ENCODE measurements at regions not wholly inside any gene's neighbourhood (a gene's known extent, or its start where the extent isn't known, plus 50 kb on each side); places are given as distances from the start of the nearest gene placed in this dataset.
A peak's percentile ranks its signal among the peaks of the same experiment; 100 is the strongest.

- Mint-ChIP-seq H3K4me3 (no peak overlapping the region), H3K27me3 (no peaks in the 10 kb centered on the region), H3K36me3 (no peaks in the 10 kb centered on the region), H3K9me3 (ENCODE audit: low read depth) (no peaks in the 10 kb centered on the region), H3K4me1 (no peaks in the 10 kb centered on the region), H3K27ac (no peak overlapping the region)
- ATAC-seq, result no peak
- no peak for DNase-seq
- CTCF ChIA-PET, result no interaction called here
Measured at GRCh38 chr7:155881471-155882350, 69.4 kb upstream of the SHH start.

GRCh38 chr7:155880721-155881120, 68.5 kb upstream of the SHH start:
- Mint-ChIP-seq H3K36me3 (no peaks in the 10 kb centered on the region), H3K9me3 (ENCODE audit: low read depth) (no peaks in the 10 kb centered on the region), H3K27me3 (no peaks in the 10 kb centered on the region), H3K4me1 (no peaks in the 10 kb centered on the region), H3K4me3 (no peak overlapping the region), H3K27ac (no peak overlapping the region)
- DNase-seq, result no peak
- CTCF ChIA-PET, result no interaction called here
- no peak for ATAC-seq

GRCh38 chr7:155879592-155879991, 67.3 kb upstream of the SHH start:
- H3K36me3 Mint-ChIP-seq, result no peaks in the 10 kb centered on the region
- no peak for ATAC-seq

GRCh38 chr7:155878674-155879073, 66.4 kb upstream of the SHH start:
- CTCF ChIA-PET, result no interaction called here
- Mint-ChIP-seq H3K4me1 (no peaks in the 10 kb centered on the region), H3K36me3 (no peaks in the 10 kb centered on the region), H3K27ac (no peak overlapping the region), H3K27me3 (peaks cover 3% of the 10 kb centered on the region), H3K9me3 (ENCODE audit: low read depth) (no peaks in the 10 kb centered on the region), H3K4me3 (no peak overlapping the region)
- ATAC-seq, result no peak
- peak; percentile 21 for DNase-seq

More at GRCh38 chr7:155879592-155879991, 67.3 kb upstream of the SHH start:
- no peak overlapping the region for H3K4me3 Mint-ChIP-seq
- H3K4me1 Mint-ChIP-seq, result no peaks in the 10 kb centered on the region
- H3K9me3 Mint-ChIP-seq (ENCODE audit: low read depth), result no peaks in the 10 kb centered on the region
- DNase-seq, result peak; percentile 2
- H3K27ac Mint-ChIP-seq, result no peak overlapping the region
- CTCF ChIA-PET, result no interaction called here
- no peaks in the 10 kb centered on the region for H3K27me3 Mint-ChIP-seq

- no peaks in the 10 kb centered on the region for H3K4me1 Mint-ChIP-seq
Measured at GRCh38 chr7:155878250-155878649, 66.0 kb upstream of the SHH start.

GRCh38 chr7:155877167-155877566, 64.9 kb upstream of the SHH start:
- Mint-ChIP-seq H3K9me3 (ENCODE audit: low read depth) (no peaks in the 10 kb centered on the region), H3K4me3 (no peak overlapping the region), H3K4me1 (no peaks in the 10 kb centered on the region), H3K27me3 (peaks cover 3% of the 10 kb centered on the region), H3K27ac (no peak overlapping the region), H3K36me3 (no peaks in the 10 kb centered on the region)
- CTCF ChIA-PET, result no interaction called here
- no peak for DNase-seq
- no peak for ATAC-seq

More at GRCh38 chr7:155878250-155878649, 66.0 kb upstream of the SHH start:
- CTCF ChIA-PET, result no interaction called here
- no peak overlapping the region for H3K4me3 Mint-ChIP-seq
- DNase-seq, result peak; percentile 26
- H3K27ac Mint-ChIP-seq, result no peak overlapping the region
- ATAC-seq, result no peak
- H3K36me3 Mint-ChIP-seq, result no peaks in the 10 kb centered on the region
- H3K27me3 Mint-ChIP-seq, result peaks cover 3% of the 10 kb centered on the region
- H3K9me3 Mint-ChIP-seq (ENCODE audit: low read depth), result no peaks in the 10 kb centered on the region

GRCh38 chr7:155874411-155874810, 62.1 kb upstream of the SHH start:
- peaks cover 3% of the 10 kb centered on the region for H3K27me3 Mint-ChIP-seq
- H3K4me1 Mint-ChIP-seq, result no peaks in the 10 kb centered on the region
- H3K27ac Mint-ChIP-seq, result no peak overlapping the region
- no peaks in the 10 kb centered on the region for H3K36me3 Mint-ChIP-seq
- DNase-seq (peak; percentile 11), ATAC-seq (no peak)
- CTCF ChIA-PET, result no interaction called here
- no peak overlapping the region for H3K4me3 Mint-ChIP-seq
- H3K9me3 Mint-ChIP-seq (ENCODE audit: low read depth), result no peaks in the 10 kb centered on the region

GRCh38 chr7:155874010-155874409, 61.7 kb upstream of the SHH start:
- ATAC-seq (no peak), DNase-seq (peak; percentile 3)
- no peaks in the 10 kb centered on the region for H3K4me1 Mint-ChIP-seq
- no peaks in the 10 kb centered on the region for H3K36me3 Mint-ChIP-seq
- CTCF ChIA-PET, result no interaction called here
- H3K27me3 Mint-ChIP-seq, result peaks cover 3% of the 10 kb centered on the region
- no peak overlapping the region for H3K27ac Mint-ChIP-seq
- H3K9me3 Mint-ChIP-seq (ENCODE audit: low read depth), result no peaks in the 10 kb centered on the region
- H3K4me3 Mint-ChIP-seq, result no peak overlapping the region

GRCh38 chr7:155872678-155873369, 60.6 kb upstream of the SHH start:
- DNase-seq, result peak; percentile 31
- no peak overlapping the region for H3K27ac Mint-ChIP-seq
- CTCF ChIA-PET, result no interaction called here
- H3K4me3 Mint-ChIP-seq, result no peak overlapping the region
- no peaks in the 10 kb centered on the region for H3K4me1 Mint-ChIP-seq
- no peaks in the 10 kb centered on the region for H3K9me3 Mint-ChIP-seq (ENCODE audit: low read depth)
- H3K27me3 Mint-ChIP-seq, result peaks cover 3% of the 10 kb centered on the region
- no peak for ATAC-seq
- no peaks in the 10 kb centered on the region for H3K36me3 Mint-ChIP-seq

- ATAC-seq (no peak), DNase-seq (peak; percentile 8)
- CTCF ChIA-PET, result no interaction called here
- Mint-ChIP-seq H3K27me3 (peaks cover 3% of the 10 kb centered on the region), H3K4me3 (no peak overlapping the region), H3K4me1 (no peaks in the 10 kb centered on the region), H3K36me3 (no peaks in the 10 kb centered on the region), H3K9me3 (ENCODE audit: low read depth) (no peaks in the 10 kb centered on the region), H3K27ac (no peak overlapping the region)
Measured at GRCh38 chr7:155871211-155871610, 58.9 kb upstream of the SHH start.

GRCh38 chr7:155870334-155871180, 58.3 kb upstream of the SHH start:
- CTCF ChIA-PET, result no interaction called here
- H3K9me3 Mint-ChIP-seq (ENCODE audit: low read depth), result no peaks in the 10 kb centered on the region
- H3K4me3 Mint-ChIP-seq, result no peak overlapping the region
- no peaks in the 10 kb centered on the region for H3K4me1 Mint-ChIP-seq
- DNase-seq, result peak; percentile 22
- ATAC-seq, result no peak
- H3K27ac Mint-ChIP-seq, result no peak overlapping the region
- no peaks in the 10 kb centered on the region for H3K36me3 Mint-ChIP-seq
- peaks cover 3% of the 10 kb centered on the region for H3K27me3 Mint-ChIP-seq

GRCh38 chr7:155869784-155870076, 57.5 kb upstream of the SHH start:
- no peaks in the 10 kb centered on the region for H3K36me3 Mint-ChIP-seq
- H3K4me3 Mint-ChIP-seq, result no peak overlapping the region
- H3K9me3 Mint-ChIP-seq (ENCODE audit: low read depth), result no peaks in the 10 kb centered on the region
- CTCF ChIA-PET, result no interaction called here
- ATAC-seq (no peak), DNase-seq (no peak)
- peaks cover 3% of the 10 kb centered on the region for H3K27me3 Mint-ChIP-seq
- no peak overlapping the region for H3K27ac Mint-ChIP-seq
- no peaks in the 10 kb centered on the region for H3K4me1 Mint-ChIP-seq

- no peak overlapping the region for H3K4me3 Mint-ChIP-seq
- no peaks in the 10 kb centered on the region for H3K4me1 Mint-ChIP-seq
- H3K27me3 Mint-ChIP-seq, result peaks cover 3% of the 10 kb centered on the region
- CTCF ChIA-PET, result no interaction called here
- no peaks in the 10 kb centered on the region for H3K9me3 Mint-ChIP-seq (ENCODE audit: low read depth)
- H3K27ac Mint-ChIP-seq, result no peak overlapping the region
- peak; percentile 19 for DNase-seq
- no peaks in the 10 kb centered on the region for H3K36me3 Mint-ChIP-seq
- no peak for ATAC-seq
Measured at GRCh38 chr7:155868955-155869783, 56.9 kb upstream of the SHH start.

All from activated CD8-positive, alpha-beta memory T cell treated with anti-CD3 and anti-CD28 coated beads, Interleukin-2, amount 10 ng/mL, durations not matched to agents 7 days and 5 days (primary cell).